Upper lobe of left lung (tissue), 6 donors: ENCODE measurements at regions not wholly inside any gene's neighbourhood (a gene's known extent, or its start where the extent isn't known, plus 50 kb on each side); places are given as distances from the start of the nearest gene placed in this dataset.

Source experiments
- ATAC-seq, 2 donors: fragments of 200-7000 bp; cut with Tn5 transposase; one replicate each; pipeline ENCODE4 v1.9.1; 2022; ENCODE audit warnings: mild to moderate bottlenecking in 2 of 2, moderate library complexity in 2 of 2; ENCODE audit not compliant: low FRiP score in 2 of 2
- DNase-seq, 2 donors: peaks; one replicate each; pipeline ENCODE4 v3.0.0-alpha.2; 2019 to 2020
- H3K27ac ChIP-seq, 4 donors: fragments of 200-600 bp; sonication (generic); one replicate each; pipeline ENCODE4 v1.5.1; 2016 to 2019
- H3K27me3 ChIP-seq, 4 donors: fragments of 200-600 bp; sonication (generic); one replicate each; pipeline ENCODE4 v1.5.1; 2017 to 2019
- H3K36me3 ChIP-seq, 4 donors: fragments of 200-600 bp; sonication (generic); one replicate each; pipeline ENCODE4 v1.5.1; 2016 to 2019
- H3K4me1 ChIP-seq, 4 donors: fragments of 200-600 bp; sonication (generic); one replicate each; pipeline ENCODE4 v1.5.1; 2018 to 2019
- H3K4me3 ChIP-seq, 4 donors: fragments of 200-600 bp; sonication (generic); one replicate each; pipeline ENCODE4 v1.5.1; 2017 to 2019; ENCODE audit warnings: mild to moderate bottlenecking in 2 of 4, moderate library complexity in 1 of 4
- H3K9me3 ChIP-seq, 4 donors: fragments of 200-600 bp; sonication (generic); one replicate each; pipeline ENCODE4 v1.5.1; 2018 to 2019
- EP300 ChIP-seq, 4 donors: sonication (generic); formaldehyde crosslinking; IDR thresholded peaks; one replicate each; pipeline ENCODE4 v1.5.1; 2017; ENCODE audit warnings: antibody characterized with exemption in 4 of 4, control low read depth in 2 of 4
- POLR2A ChIP-seq, 4 donors: fragments of 450-650 bp; IDR thresholded peaks; one replicate each; pipeline ENCODE4 v1.5.1; 2016 to 2017; ENCODE audit warnings: antibody characterized with exemption in 4 of 4, mild to moderate bottlenecking in 2 of 4
- POLR2AphosphoS5 ChIP-seq, 2 donors: sonication (generic); formaldehyde crosslinking; IDR thresholded peaks; one replicate each; pipeline ENCODE4 v1.5.1; 2017; ENCODE audit warnings: antibody characterized with exemption in 2 of 2
- WGBS, 2 donors: methylation state at CpG; one replicate each; pipeline ENCODE4 v1.1.5; 2017 to 2018; 5-methylcytosine and 5-hydroxymethylcytosine counted together
- TF ChIP-seq, protein P1 (sequence below), 6 experiments: fragments of 450-650 bp in 4 of 6; fragments of 200-600 bp in 2 of 6; sonication (generic) in 2 of 6; IDR thresholded peaks; one replicate each; pipeline ENCODE4 v1.5.1; 2016 to 2019; ENCODE audit warnings: antibody characterized with exemption in 6 of 6
- donor health status: DM: no; HTN: no; CAD: no; lungs with moderate emphysema.
- donor health status: DM: no; HTN: yes; CAD: no; lungs with severe emphysema.

GRCh38 chr3:144343777-144344176, 372.2 kb downstream of the DIPK2A start:
- WGBS, 2 donors: 86 to 89% methylated on average over 7 of the region's 7 CpGs
- Histone ChIP-seq H3K27ac (no peak overlapping the region), H3K4me1 (no peaks in the 10 kb centered on the region), H3K4me3 (no peak overlapping the region), H3K27me3 (no peaks in the 10 kb centered on the region), H3K36me3 (no peaks in the 10 kb centered on the region), H3K9me3 (no peaks in the 10 kb centered on the region)
- DNase-seq (no peak), ATAC-seq (no peak)
- TF ChIP-seq POLR2A (IDR thresholded peaks at IDR 0.05) (no peak), EP300 (IDR thresholded peaks at IDR 0.05) (no peak), POLR2AphosphoS5 (IDR thresholded peaks at IDR 0.05) (no peak)
- TF ChIP-seq, protein P1, sequence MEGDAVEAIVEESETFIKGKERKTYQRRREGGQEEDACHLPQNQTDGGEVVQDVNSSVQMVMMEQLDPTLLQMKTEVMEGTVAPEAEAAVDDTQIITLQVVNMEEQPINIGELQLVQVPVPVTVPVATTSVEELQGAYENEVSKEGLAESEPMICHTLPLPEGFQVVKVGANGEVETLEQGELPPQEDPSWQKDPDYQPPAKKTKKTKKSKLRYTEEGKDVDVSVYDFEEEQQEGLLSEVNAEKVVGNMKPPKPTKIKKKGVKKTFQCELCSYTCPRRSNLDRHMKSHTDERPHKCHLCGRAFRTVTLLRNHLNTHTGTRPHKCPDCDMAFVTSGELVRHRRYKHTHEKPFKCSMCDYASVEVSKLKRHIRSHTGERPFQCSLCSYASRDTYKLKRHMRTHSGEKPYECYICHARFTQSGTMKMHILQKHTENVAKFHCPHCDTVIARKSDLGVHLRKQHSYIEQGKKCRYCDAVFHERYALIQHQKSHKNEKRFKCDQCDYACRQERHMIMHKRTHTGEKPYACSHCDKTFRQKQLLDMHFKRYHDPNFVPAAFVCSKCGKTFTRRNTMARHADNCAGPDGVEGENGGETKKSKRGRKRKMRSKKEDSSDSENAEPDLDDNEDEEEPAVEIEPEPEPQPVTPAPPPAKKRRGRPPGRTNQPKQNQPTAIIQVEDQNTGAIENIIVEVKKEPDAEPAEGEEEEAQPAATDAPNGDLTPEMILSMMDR (IDR thresholded peaks at IDR 0.05): no peak

DNA sequence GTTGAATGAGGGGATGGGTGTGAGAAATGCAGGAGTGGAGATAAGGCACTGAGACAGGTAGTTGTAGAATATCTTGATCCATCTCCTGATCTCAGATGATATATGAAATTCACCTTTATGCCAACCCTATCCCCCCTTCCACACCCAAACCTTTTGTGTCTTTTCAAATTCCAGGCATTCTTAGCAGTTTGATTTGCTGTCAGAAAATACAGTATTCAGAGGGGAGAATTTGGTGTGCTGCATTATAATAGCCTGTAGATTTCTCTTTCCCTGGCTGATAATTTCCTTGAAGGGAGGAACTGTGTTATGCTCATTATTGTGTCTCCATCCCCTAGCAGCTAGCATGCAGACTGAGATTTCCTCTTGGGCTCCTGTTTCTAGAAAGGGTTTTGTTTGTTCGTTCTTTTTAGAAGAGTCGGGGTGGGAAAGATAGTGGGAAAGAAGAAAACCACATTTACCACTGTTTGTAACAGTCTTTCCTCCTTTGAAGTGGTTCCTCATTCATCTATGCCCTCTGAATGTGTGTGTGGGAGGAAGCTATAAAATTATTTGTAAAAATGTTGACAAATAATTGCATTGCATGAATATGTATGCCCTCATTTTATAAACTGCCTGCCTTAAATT, 373.4 kb downstream of the DIPK2A start:
- Histone ChIP-seq H3K36me3 (no peaks in the 10 kb centered on the region), H3K9me3 (no peaks in the 10 kb centered on the region), H3K4me1 (no peaks in the 10 kb centered on the region), H3K4me3 (no peak overlapping the region), H3K27ac (no peak overlapping the region), H3K27me3 (no peaks in the 10 kb centered on the region)
- no peak for ATAC-seq
- WGBS, 2 donors: 37 to 49% methylated on average over 2 of the region's 2 CpGs
- TF ChIP-seq POLR2AphosphoS5 (IDR thresholded peaks at IDR 0.05): no peak
- no peak for TF ChIP-seq POLR2A (IDR thresholded peaks at IDR 0.05)
- TF ChIP-seq, protein P1 (IDR thresholded peaks at IDR 0.05): no peak
- no peak for TF ChIP-seq EP300 (IDR thresholded peaks at IDR 0.05)
- no peak for DNase-seq

DNA sequence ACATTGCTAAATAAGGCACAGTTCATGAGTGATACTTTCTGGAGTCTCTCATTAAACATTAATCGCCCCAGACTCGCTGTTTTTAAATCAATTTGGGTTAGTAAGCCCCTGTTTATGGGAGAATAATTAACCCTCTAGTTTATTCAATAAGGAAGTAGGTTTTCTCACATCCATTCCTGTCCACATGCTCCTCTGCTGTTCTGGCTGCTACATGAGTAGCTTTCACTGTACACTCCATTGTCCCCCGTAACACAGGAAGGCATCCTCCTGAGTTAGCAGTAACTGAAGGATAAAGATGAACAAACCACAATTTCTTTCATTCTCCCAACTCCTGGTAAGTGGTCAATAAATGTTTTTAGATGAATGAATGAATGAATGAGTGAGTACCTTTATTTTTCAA, 378.5 kb downstream of the DIPK2A start:
- Histone ChIP-seq H3K27me3 (no peaks in the 10 kb centered on the region), H3K36me3 (no peaks in the 10 kb centered on the region), H3K27ac (no peak overlapping the region), H3K4me3 (no peak overlapping the region), H3K9me3 (no peaks in the 10 kb centered on the region), H3K4me1 (no peaks in the 10 kb centered on the region)
- DNase-seq (no peak), ATAC-seq (no peak)
- WGBS, 2 donors: 86 to 93% methylated on average over 3 of the region's 3 CpGs
- TF ChIP-seq EP300 (IDR thresholded peaks at IDR 0.05) (no peak), POLR2AphosphoS5 (IDR thresholded peaks at IDR 0.05) (no peak), POLR2A (IDR thresholded peaks at IDR 0.05) (no peak)
- TF ChIP-seq, protein P1 (IDR thresholded peaks at IDR 0.05): no peak

DNA sequence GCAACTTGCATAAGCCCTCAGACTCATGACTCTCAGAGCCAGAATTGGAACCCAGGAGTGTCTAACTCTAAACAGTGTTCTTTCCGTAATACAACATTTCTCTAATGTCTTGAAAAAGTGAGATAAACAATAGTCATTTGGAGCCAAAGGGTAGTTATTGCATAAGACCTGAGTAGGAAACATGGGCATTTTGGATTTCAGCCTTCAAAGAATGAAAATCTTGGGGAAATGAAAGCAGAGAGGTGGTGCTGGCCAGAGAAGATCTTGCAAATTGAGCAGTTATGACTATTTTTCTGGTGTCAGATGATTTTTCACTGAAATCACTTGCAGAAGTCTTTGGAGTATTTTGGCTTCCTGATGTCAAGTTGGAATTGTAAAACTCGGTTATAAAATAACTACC, 379.4 kb downstream of the DIPK2A start:
- TF ChIP-seq, protein P1 (IDR thresholded peaks at IDR 0.05): no peak
- TF ChIP-seq POLR2A (IDR thresholded peaks at IDR 0.05) (no peak), POLR2AphosphoS5 (IDR thresholded peaks at IDR 0.05) (no peak), EP300 (IDR thresholded peaks at IDR 0.05) (no peak)
- no peaks in the 10 kb centered on the region for H3K4me1 ChIP-seq
- H3K9me3 ChIP-seq: no peaks in the 10 kb centered on the region
- H3K27me3 ChIP-seq: no peaks in the 10 kb centered on the region
- no peak for ATAC-seq
- H3K4me3 ChIP-seq: no peak overlapping the region
- no peak overlapping the region for H3K27ac ChIP-seq
- no peaks in the 10 kb centered on the region for H3K36me3 ChIP-seq
- WGBS, 2 donors: 73 to 88% methylated on average over 2 of the region's 2 CpGs
- no peak for DNase-seq

GRCh38 chr3:144351773-144352365, 380.2 kb downstream of the DIPK2A start:
- TF ChIP-seq, protein P1 (IDR thresholded peaks at IDR 0.05): no peak
- TF ChIP-seq EP300 (IDR thresholded peaks at IDR 0.05): no peak
- TF ChIP-seq POLR2AphosphoS5 (IDR thresholded peaks at IDR 0.05): no peak
- no peak for TF ChIP-seq POLR2A (IDR thresholded peaks at IDR 0.05)
- Histone ChIP-seq H3K4me1 (no peaks in the 10 kb centered on the region), H3K27ac (no peak overlapping the region), H3K4me3 (no peak overlapping the region), H3K9me3 (no peaks in the 10 kb centered on the region), H3K36me3 (no peaks in the 10 kb centered on the region), H3K27me3 (no peaks in the 10 kb centered on the region)
- DNase-seq (no peak), ATAC-seq (no peak)
- WGBS, 2 donors: 46 to 47% methylated on average over 4 of the region's 4 CpGs
